ENCODE measurements at regions not wholly inside any gene's neighbourhood (a gene's known extent, or its start where the extent isn't known, plus 50 kb on each side); places are given as distances from the start of the nearest gene placed in this dataset.

- TF ChIP-seq CTCF (IDR thresholded peaks at IDR 0.05; ENCODE audit: low read depth, low read length) (no peak), EZH2phosphoT487 (IDR thresholded peaks at IDR 0.05; ENCODE audit: low read depth) (no peak)
These were observed 489.1 kb upstream of the INTU start for GRCh38 chr4:127143460-127144195.
